Caco-2 (cell line): ENCODE measurements at regions not wholly inside any gene's neighbourhood (a gene's known extent, or its start where the extent isn't known, plus 50 kb on each side); places are given as distances from the start of the nearest gene placed in this dataset.

Experiments
- BruUV-seq: library from RNA; stranded (reverse); fragments of 400-500 nt; replicated peaks from 2 replicates; lab custom pipeline; 2021; lab: Mats Ljungman, UMichigan
- CTCF ChIA-PET: fragments of 300-600 bp; sonication (Branson Sonifier 250); formaldehyde crosslinking; loops from one replicate; lab custom pipeline; 2022; ENCODE audit warnings: antibody characterized with exemption; lab: Charles Lee
- POLR2A ChIA-PET: fragments of 300-600 bp; sonication (Branson Sonifier 250); formaldehyde crosslinking; loops from one replicate; lab custom pipeline; 2022; ENCODE audit warnings: antibody characterized with exemption; lab: Charles Lee
- DNase-seq, 2 experiments: peaks; one replicate each; pipeline versions ENCODE4 v3.0.0 to v3.0.0-alpha.2; 2020 to 2022
- H3K27me3 ChIP-seq: replicated peaks from 2 replicates; pipeline ENCODE4 v1.6.0; 2011; ENCODE audit warnings: low read length; ENCODE audit not compliant: control insufficient read depth, insufficient read depth
- H3K36me3 ChIP-seq: 2 replicates; pipeline ENCODE4 v1.5.1; 2011; ENCODE audit warnings: low read length; ENCODE audit not compliant: control insufficient read depth, insufficient read depth
- H3K4me1 ChIP-seq: fragments of 250-450 bp; sonication (Bioruptor Pico); 2 replicates; pipeline ENCODE4 v1.5.1; 2020; ENCODE audit warnings: mild to moderate bottlenecking
- H3K4me3 ChIP-seq: 2 replicates; pipeline ENCODE4 v1.5.1; 2011; ENCODE audit warnings: low read depth, mild to moderate bottlenecking, control low read depth, low read length
- H3K9me3 ChIP-seq: fragments of 250-450 bp; sonication (Bioruptor Pico); 2 replicates; pipeline ENCODE4 v1.5.1; 2020; ENCODE audit warnings: mild to moderate bottlenecking, moderate library complexity
- H3K27ac Mint-ChIP-seq: one replicate; pipeline ENCODE4 v1.8.0; 2022; ENCODE audit warnings: mixed read lengths; ENCODE audit not compliant: unreplicated experiment
- H3K27me3 Mint-ChIP-seq: one replicate; pipeline ENCODE4 v1.8.0; 2022; ENCODE audit warnings: mixed read lengths; ENCODE audit not compliant: insufficient read depth, unreplicated experiment
- H3K36me3 Mint-ChIP-seq: one replicate; pipeline ENCODE4 v1.8.0; 2022; ENCODE audit warnings: mild to moderate bottlenecking, mixed read lengths; ENCODE audit not compliant: insufficient read depth, unreplicated experiment
- H3K4me1 Mint-ChIP-seq: one replicate; pipeline ENCODE4 v1.8.0; 2022; ENCODE audit warnings: low read depth, mixed read lengths; ENCODE audit not compliant: unreplicated experiment
- H3K4me3 Mint-ChIP-seq: one replicate; pipeline ENCODE4 v1.8.0; 2022; ENCODE audit warnings: mild to moderate bottlenecking, moderate library complexity, mixed read lengths; ENCODE audit not compliant: unreplicated experiment
- H3K9me3 Mint-ChIP-seq: one replicate; pipeline ENCODE4 v1.8.0; 2022; ENCODE audit warnings: mixed read lengths; ENCODE audit not compliant: unreplicated experiment
- intact Hi-C: fragments of 100-400 bp; cut with micrococcal nuclease; formaldehyde crosslinking; loops from one replicate; pipeline ENCODE4 v1.10.0; 2022; ENCODE audit not compliant: unreplicated experiment
- TF ChIP-seq, protein P1 (sequence below), 2 experiments: fragments of 200-600 bp in 1 of 2; IDR thresholded peaks; 1 replicate in 1 of 2; 2 replicates in 1 of 2; pipeline versions ENCODE4 v1.5.1 to v1.8.0; 2011 to 2022; ENCODE audit warnings: antibody characterized with exemption in 1 of 2, control low read depth in 1 of 2, inconsistent platforms in 1 of 2, low read depth in 1 of 2, low read length in 1 of 2, mild to moderate bottlenecking in 1 of 2, moderate library complexity in 1 of 2; ENCODE audit not compliant: insufficient read depth in 1 of 2, severe bottlenecking in 1 of 2, unreplicated experiment in 1 of 2

DNA sequence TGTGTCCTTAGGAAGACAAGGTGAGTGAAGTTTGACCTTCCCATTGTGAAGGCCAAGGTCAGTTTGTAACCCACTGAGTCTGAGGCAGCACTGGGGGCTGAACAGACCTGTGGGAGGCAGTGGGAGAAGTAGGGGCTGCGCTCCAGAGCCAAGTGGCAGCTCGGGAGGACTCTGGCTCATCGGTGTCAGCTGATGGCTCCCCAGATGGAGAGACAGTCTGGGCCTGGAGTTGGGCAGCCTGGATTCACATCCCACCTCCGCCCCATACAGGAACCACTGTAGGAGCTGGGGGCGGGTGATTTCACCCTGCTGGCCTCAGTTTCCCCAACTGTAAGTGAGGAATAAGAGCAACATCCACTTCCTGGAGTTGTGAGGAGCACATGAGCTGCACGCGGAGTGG lies 128.4 kb downstream of the FOXL1 start:
- ChIA-PET POLR2A (no interaction called here), CTCF (no interaction called here)
- peaks cover 11% of the 10 kb centered on the region for H3K9me3 Mint-ChIP-seq
- H3K36me3 ChIP-seq = no peaks in the 10 kb centered on the region
- H3K27me3 Mint-ChIP-seq = peaks cover 8% of the 10 kb centered on the region
- H3K9me3 ChIP-seq = no peaks in the 10 kb centered on the region
- DNase-seq = no peak
- H3K4me1 Mint-ChIP-seq = no peaks in the 10 kb centered on the region
- no peaks in the 10 kb centered on the region for H3K4me1 ChIP-seq
- H3K4me3 Mint-ChIP-seq = no peak overlapping the region
- intact Hi-C loops = no loop called here
- no TSS peak for BruUV-seq
- no peak overlapping the region for H3K4me3 ChIP-seq
- TF ChIP-seq, protein P1, sequence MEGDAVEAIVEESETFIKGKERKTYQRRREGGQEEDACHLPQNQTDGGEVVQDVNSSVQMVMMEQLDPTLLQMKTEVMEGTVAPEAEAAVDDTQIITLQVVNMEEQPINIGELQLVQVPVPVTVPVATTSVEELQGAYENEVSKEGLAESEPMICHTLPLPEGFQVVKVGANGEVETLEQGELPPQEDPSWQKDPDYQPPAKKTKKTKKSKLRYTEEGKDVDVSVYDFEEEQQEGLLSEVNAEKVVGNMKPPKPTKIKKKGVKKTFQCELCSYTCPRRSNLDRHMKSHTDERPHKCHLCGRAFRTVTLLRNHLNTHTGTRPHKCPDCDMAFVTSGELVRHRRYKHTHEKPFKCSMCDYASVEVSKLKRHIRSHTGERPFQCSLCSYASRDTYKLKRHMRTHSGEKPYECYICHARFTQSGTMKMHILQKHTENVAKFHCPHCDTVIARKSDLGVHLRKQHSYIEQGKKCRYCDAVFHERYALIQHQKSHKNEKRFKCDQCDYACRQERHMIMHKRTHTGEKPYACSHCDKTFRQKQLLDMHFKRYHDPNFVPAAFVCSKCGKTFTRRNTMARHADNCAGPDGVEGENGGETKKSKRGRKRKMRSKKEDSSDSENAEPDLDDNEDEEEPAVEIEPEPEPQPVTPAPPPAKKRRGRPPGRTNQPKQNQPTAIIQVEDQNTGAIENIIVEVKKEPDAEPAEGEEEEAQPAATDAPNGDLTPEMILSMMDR (IDR thresholded peaks at IDR 0.05; ENCODE audit: insufficient read depth in 1 of 2, low read depth in 1 of 2, low read length in 1 of 2, severe bottlenecking in 1 of 2, unreplicated experiment in 1 of 2) = no peak
- no peaks in the 10 kb centered on the region for H3K27me3 ChIP-seq
- no peak overlapping the region for H3K27ac Mint-ChIP-seq
- H3K36me3 Mint-ChIP-seq = no peaks in the 10 kb centered on the region

DNA sequence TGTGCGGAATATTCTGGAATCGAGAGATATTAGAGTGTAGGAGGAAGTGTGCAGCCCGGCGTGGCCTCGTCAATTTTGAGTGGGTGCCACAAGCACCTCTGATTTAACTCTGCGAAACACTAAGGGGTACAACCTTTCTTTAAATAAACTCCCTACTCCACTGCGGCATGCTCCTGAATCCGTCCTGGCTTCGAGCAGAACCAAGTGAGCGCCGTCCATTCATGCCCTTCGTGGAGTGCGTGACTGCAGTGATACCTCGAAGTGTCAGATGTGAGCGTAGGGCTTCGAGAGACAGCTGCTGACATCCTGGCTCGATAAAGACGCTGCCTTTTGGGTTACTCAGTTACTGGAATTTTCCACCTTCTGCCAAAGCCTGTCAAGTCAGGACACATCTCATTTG lies 128.8 kb downstream of the FOXL1 start:
- H3K4me1 ChIP-seq = no peaks in the 10 kb centered on the region
- Mint-ChIP-seq H3K9me3 (peaks cover 11% of the 10 kb centered on the region), H3K27me3 (peaks cover 9% of the 10 kb centered on the region), H3K36me3 (no peaks in the 10 kb centered on the region), H3K4me1 (no peaks in the 10 kb centered on the region), H3K4me3 (no peak overlapping the region), H3K27ac (no peak overlapping the region)
- no peak overlapping the region for H3K4me3 ChIP-seq
- ChIA-PET CTCF (interaction anchor here (0.6 kb wide), 1 partner anchor 10 kb away, joined by 3 read pairs; no protein-coding TSS in a partner anchor), POLR2A (no interaction called here)
- H3K9me3 ChIP-seq = no peaks in the 10 kb centered on the region
- no TSS peak for BruUV-seq
- no peak for DNase-seq
- H3K27me3 ChIP-seq = no peaks in the 10 kb centered on the region
- H3K36me3 ChIP-seq = no peaks in the 10 kb centered on the region
- TF ChIP-seq, protein P1 (IDR thresholded peaks at IDR 0.05; ENCODE audit: insufficient read depth in 1 of 2, low read depth in 1 of 2, low read length in 1 of 2, severe bottlenecking in 1 of 2, unreplicated experiment in 1 of 2) = no peak
- intact Hi-C loops = no loop called here

DNA sequence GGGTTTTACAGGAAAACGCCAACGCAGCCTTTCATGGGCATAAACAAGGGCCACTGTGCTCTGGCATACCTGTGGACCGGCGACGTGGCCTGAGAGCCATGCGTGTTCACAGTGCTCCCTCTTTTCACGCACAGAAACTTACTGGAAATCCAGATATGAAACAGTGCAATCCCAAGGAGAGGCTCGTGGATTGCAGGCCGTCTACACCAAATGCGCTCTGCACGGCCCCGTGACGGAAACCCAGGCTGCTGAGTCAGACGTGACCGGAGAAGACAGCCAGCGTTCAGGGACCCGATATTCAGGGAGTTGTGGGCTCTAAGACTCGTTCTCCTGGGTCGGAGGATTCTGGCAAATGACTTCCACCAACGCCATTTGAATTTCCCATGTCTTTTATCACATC lies 129.2 kb downstream of the FOXL1 start:
- H3K4me1 Mint-ChIP-seq = no peaks in the 10 kb centered on the region
- CTCF ChIA-PET = interaction anchor here (0.6 kb wide), 1 partner anchor 10 kb away, joined by 3 read pairs; no protein-coding TSS in a partner anchor
- no peaks in the 10 kb centered on the region for H3K4me1 ChIP-seq
- no peaks in the 10 kb centered on the region for H3K9me3 ChIP-seq
- POLR2A ChIA-PET = no interaction called here
- BruUV-seq = no TSS peak
- H3K4me3 Mint-ChIP-seq = no peak overlapping the region
- no peak overlapping the region for H3K4me3 ChIP-seq
- TF ChIP-seq, protein P1 (IDR thresholded peaks at IDR 0.05; ENCODE audit: insufficient read depth in 1 of 2, low read depth in 1 of 2, low read length in 1 of 2, severe bottlenecking in 1 of 2, unreplicated experiment in 1 of 2) = no peak
- peaks cover 9% of the 10 kb centered on the region for H3K27me3 Mint-ChIP-seq
- intact Hi-C loops = no loop called here
- H3K36me3 Mint-ChIP-seq = no peaks in the 10 kb centered on the region
- peaks cover 11% of the 10 kb centered on the region for H3K9me3 Mint-ChIP-seq
- DNase-seq = no peak
- no peaks in the 10 kb centered on the region for H3K27me3 ChIP-seq
- H3K36me3 ChIP-seq = no peaks in the 10 kb centered on the region
- no peak overlapping the region for H3K27ac Mint-ChIP-seq
